SJCRH30 (cell line): ENCODE measurements at regions not wholly inside any gene's neighbourhood (a gene's known extent, or its start where the extent isn't known, plus 50 kb on each side); places are given as distances from the start of the nearest gene placed in this dataset.

Experiments used
- DNase-seq, 2 experiments: peaks; one replicate each; pipeline ENCODE4 v3.0.0-alpha.2; 2015 to 2020
- H3K27ac ChIP-seq: fragments of 250-450 bp; sonication (Bioruptor Pico); 2 replicates; pipeline ENCODE4 v1.5.1; 2020; ENCODE audit warnings: mild to moderate bottlenecking, moderate library complexity
- H3K27me3 ChIP-seq: fragments of 250-450 bp; sonication (Bioruptor Pico); 2 replicates; pipeline ENCODE4 v1.5.1; 2020; ENCODE audit warnings: mild to moderate bottlenecking, moderate library complexity
- H3K36me3 ChIP-seq: fragments of 250-450 bp; sonication (Bioruptor Pico); 2 replicates; pipeline ENCODE4 v1.5.1; 2020; ENCODE audit warnings: mild to moderate bottlenecking, moderate library complexity
- H3K4me1 ChIP-seq: fragments of 250-450 bp; sonication (Bioruptor Pico); 2 replicates; pipeline ENCODE4 v1.5.1; 2020; ENCODE audit warnings: mild to moderate bottlenecking, moderate library complexity
- H3K4me3 ChIP-seq: fragments of 250-450 bp; sonication (Bioruptor Pico); 2 replicates; pipeline ENCODE4 v1.5.1; 2020; ENCODE audit warnings: mild to moderate bottlenecking, moderate library complexity
- H3K9me3 ChIP-seq: fragments of 250-450 bp; sonication (Bioruptor Pico); replicated peaks from 2 replicates; pipeline ENCODE4 v1.5.1; 2020; ENCODE audit warnings: mild to moderate bottlenecking, moderate library complexity

GRCh38 chr7:25831831-25832411 lies 320.1 kb upstream of the NFE2L3 start:
- Histone ChIP-seq H3K4me3 (peak overlapping the region; percentile 36), H3K36me3 (no peaks in the 10 kb centered on the region), H3K9me3 (no peaks in the 10 kb centered on the region), H3K27me3 (no peaks in the 10 kb centered on the region), H3K27ac (peak overlapping the region; percentile 83), H3K4me1 (peaks cover 29% of the 10 kb centered on the region)
- peak; percentile 59 to 84 for DNase-seq

GRCh38 chr7:25832456-25832855 lies 319.5 kb upstream of the NFE2L3 start:
- Histone ChIP-seq H3K4me1 (peaks cover 29% of the 10 kb centered on the region), H3K27me3 (no peaks in the 10 kb centered on the region), H3K4me3 (peak overlapping the region; percentile 36), H3K27ac (peak overlapping the region; percentile 83), H3K36me3 (no peaks in the 10 kb centered on the region), H3K9me3 (no peaks in the 10 kb centered on the region)
- DNase-seq: peak; percentile 53 to 86

DNA sequence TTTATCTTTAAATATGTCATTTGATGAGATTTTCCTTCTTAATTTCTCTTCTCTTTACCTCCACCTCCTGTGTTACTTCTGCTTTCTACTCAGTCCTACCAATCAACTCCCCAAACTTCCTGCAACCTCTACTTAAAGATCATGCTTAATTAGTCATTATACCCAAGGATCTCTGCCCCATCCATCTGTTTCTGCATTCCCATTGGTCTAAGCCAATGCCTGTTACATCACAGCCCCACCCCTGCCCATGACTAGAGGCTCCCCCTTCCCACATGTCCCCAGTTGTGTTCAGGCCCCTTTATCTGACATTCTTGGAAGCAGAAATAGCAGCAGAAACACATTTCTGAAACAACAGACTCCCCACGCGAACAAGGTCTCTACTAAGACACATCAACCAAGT lies 319.1 kb upstream of the NFE2L3 start:
- Histone ChIP-seq H3K4me3 (peak overlapping the region; percentile 36; the same call in 1 of the 2 replicates), H3K27ac (peak overlapping the region; percentile 83), H3K27me3 (no peaks in the 10 kb centered on the region), H3K4me1 (peaks cover 29% of the 10 kb centered on the region), H3K9me3 (no peaks in the 10 kb centered on the region), H3K36me3 (no peaks in the 10 kb centered on the region)
- peak; percentile 81 to 89 for DNase-seq

DNA sequence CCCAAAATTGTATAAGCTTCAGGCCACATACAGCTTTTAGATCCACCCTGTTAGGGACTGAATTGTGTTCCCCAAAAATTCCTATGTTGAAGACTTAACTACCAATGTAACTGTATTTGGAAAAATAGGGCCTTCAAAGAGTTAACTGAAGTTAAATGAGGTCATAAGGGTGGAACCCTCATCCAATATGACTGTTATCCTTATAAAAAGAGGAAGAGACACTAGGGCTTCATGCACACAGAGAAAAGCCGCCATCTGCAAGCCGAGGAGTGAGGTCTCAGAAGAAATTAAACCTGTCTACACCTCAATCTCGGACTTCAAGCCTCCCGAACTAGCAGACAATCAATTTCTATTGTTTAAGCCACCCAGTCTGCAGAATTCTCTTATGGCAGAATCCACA lies 317.9 kb upstream of the NFE2L3 start:
- Histone ChIP-seq H3K36me3 (no peaks in the 10 kb centered on the region; the same call in 1 of the 2 replicates), H3K9me3 (no peaks in the 10 kb centered on the region), H3K27me3 (no peaks in the 10 kb centered on the region), H3K4me1 (peaks cover 29% of the 10 kb centered on the region), H3K27ac (no peak overlapping the region), H3K4me3 (no peak overlapping the region)
- DNase-seq: no peak

- H3K27ac ChIP-seq: no peak overlapping the region
- DNase-seq: no peak
- peaks cover 28% of the 10 kb centered on the region for H3K4me1 ChIP-seq
- no peaks in the 10 kb centered on the region for H3K9me3 ChIP-seq
- no peak overlapping the region for H3K4me3 ChIP-seq
- H3K27me3 ChIP-seq: no peaks in the 10 kb centered on the region
- no peaks in the 10 kb centered on the region; the same call in 1 of the 2 replicates for H3K36me3 ChIP-seq
Observed at GRCh38 chr7:25835197-25835596, 316.8 kb upstream of the NFE2L3 start.

DNA sequence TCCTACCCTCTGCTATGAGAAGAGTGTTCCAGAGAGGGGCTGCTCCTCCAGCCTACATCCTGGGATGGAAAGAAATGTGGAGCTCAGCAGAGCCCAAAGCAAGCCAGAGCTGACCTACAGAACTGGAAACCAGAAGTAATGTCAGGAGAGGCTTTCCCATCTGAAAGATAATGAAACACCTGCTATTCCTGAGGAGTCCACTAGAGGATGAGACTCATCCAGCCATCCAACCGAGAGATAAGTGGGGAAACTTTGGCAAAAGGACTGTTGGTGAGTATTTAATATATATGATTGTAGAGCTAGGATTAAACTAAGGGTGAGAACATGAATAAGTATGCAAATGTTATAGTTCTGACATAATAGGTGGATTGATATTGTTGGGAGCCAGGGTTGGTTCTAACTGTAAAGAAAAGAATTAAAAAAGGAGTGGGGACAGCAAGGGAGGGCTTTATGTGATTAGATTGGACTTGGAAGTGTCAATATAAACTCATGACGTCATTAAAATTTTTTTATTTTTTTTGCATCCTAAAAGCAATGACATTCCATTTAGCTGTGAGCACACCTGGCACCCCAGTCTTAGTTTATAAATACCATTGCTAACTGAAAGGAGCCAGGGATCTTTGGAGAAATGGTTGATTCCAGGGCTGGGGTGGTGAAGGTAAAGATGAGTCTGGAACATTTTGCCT lies 312.8 kb upstream of the NFE2L3 start:
- peak in 1 of 2 experiments; percentile 50 for DNase-seq
- no peak overlapping the region for H3K4me3 ChIP-seq
- peaks cover 3% of the 10 kb centered on the region; the same call in 1 of the 2 replicates for H3K4me1 ChIP-seq
- no peak overlapping the region for H3K27ac ChIP-seq
- no peaks in the 10 kb centered on the region for H3K27me3 ChIP-seq
- no peaks in the 10 kb centered on the region; the same call in 1 of the 2 replicates for H3K36me3 ChIP-seq
- no peaks in the 10 kb centered on the region for H3K9me3 ChIP-seq

- H3K27ac ChIP-seq: no peak overlapping the region
- no peaks in the 10 kb centered on the region; the same call in 1 of the 2 replicates for H3K36me3 ChIP-seq
- no peak overlapping the region for H3K4me3 ChIP-seq
- H3K9me3 ChIP-seq: no peaks in the 10 kb centered on the region
- H3K4me1 ChIP-seq: peaks cover 5% of the 10 kb centered on the region; the same call in 1 of the 2 replicates
- DNase-seq: no peak
- H3K27me3 ChIP-seq: no peaks in the 10 kb centered on the region
Observed at GRCh38 chr7:25840209-25840792, 311.7 kb upstream of the NFE2L3 start.

DNA sequence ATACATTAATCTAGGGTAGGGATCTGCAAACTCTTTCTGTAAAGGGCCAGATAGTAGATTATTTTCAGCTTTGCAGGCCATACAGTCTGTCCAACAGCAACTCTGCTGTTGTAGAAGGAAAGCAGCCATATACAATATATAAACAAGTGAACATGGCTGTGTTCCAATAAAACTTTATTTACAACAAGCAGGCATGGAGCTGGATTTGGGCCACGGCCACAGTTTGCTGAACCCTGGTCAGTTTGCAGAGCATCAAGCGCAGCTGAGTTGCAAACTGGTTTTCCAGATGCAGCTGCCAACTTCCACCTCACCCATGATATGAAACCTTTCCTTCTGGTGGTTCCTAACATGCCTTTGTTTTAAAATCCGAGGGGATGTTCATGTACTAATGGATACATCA lies 310.4 kb upstream of the NFE2L3 start:
- H3K9me3 ChIP-seq: no peaks in the 10 kb centered on the region
- H3K4me1 ChIP-seq: peaks cover 15% of the 10 kb centered on the region
- H3K4me3 ChIP-seq: no peak overlapping the region
- no peak for DNase-seq
- no peak overlapping the region for H3K27ac ChIP-seq
- H3K36me3 ChIP-seq: no peaks in the 10 kb centered on the region; the same call in 1 of the 2 replicates
- H3K27me3 ChIP-seq: no peaks in the 10 kb centered on the region

GRCh38 chr7:25842201-25842733 lies 309.7 kb upstream of the NFE2L3 start:
- Histone ChIP-seq H3K27me3 (no peaks in the 10 kb centered on the region), H3K27ac (no peak overlapping the region), H3K9me3 (no peaks in the 10 kb centered on the region), H3K4me1 (peaks cover 22% of the 10 kb centered on the region), H3K36me3 (no peaks in the 10 kb centered on the region; the same call in 1 of the 2 replicates), H3K4me3 (no peak overlapping the region)
- DNase-seq: no peak

DNA sequence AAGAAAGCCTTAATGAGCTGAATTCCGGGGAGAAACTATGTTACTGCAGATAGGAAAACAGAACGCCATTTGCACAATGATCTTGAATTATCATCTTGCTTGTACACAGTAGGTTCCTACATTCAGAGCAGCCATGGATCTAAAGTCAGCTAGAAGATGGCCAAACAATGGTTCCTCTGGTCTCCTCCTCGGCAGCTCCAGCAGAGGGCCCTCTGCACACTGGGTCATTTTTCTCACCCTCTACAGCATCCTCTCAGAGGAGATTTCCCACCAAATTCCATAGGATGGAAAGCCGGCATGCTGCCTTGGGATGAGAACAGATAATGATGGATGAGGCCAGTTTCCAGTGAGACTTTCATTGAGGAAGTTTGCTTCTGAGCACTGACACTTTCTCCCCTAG lies 308.5 kb upstream of the NFE2L3 start:
- H3K4me1 ChIP-seq: peaks cover 34% of the 10 kb centered on the region
- peak in 1 of 2 experiments; percentile 21 for DNase-seq
- no peak overlapping the region for H3K4me3 ChIP-seq

GRCh38 chr7:25844102-25844870 lies 307.7 kb upstream of the NFE2L3 start:
- DNase-seq: no peak
- no peaks in the 10 kb centered on the region for H3K27me3 ChIP-seq
- no peak overlapping the region for H3K27ac ChIP-seq
- peaks cover 42% of the 10 kb centered on the region for H3K4me1 ChIP-seq
- H3K4me3 ChIP-seq: no peak overlapping the region
- no peaks in the 10 kb centered on the region for H3K36me3 ChIP-seq
- H3K9me3 ChIP-seq: no peaks in the 10 kb centered on the region

More for the DNA sequence above, 308.5 kb upstream of the NFE2L3 start:
- H3K36me3 ChIP-seq: no peaks in the 10 kb centered on the region
- no peaks in the 10 kb centered on the region for H3K9me3 ChIP-seq
- no peak overlapping the region for H3K27ac ChIP-seq
- no peaks in the 10 kb centered on the region for H3K27me3 ChIP-seq

GRCh38 chr7:25845464-25845863 lies 306.5 kb upstream of the NFE2L3 start:
- H3K27me3 ChIP-seq: no peaks in the 10 kb centered on the region
- no peaks in the 10 kb centered on the region for H3K9me3 ChIP-seq
- H3K4me1 ChIP-seq: peaks cover 51% of the 10 kb centered on the region

GRCh38 chr7:25846722-25847121 lies 305.3 kb upstream of the NFE2L3 start:
- Histone ChIP-seq H3K36me3 (no peaks in the 10 kb centered on the region), H3K9me3 (no peaks in the 10 kb centered on the region), H3K27me3 (no peaks in the 10 kb centered on the region), H3K4me3 (no peak overlapping the region), H3K27ac (peak overlapping the region; percentile 75), H3K4me1 (peaks cover 62% of the 10 kb centered on the region)
- DNase-seq: peak; percentile 82 to 89

More at GRCh38 chr7:25845464-25845863, 306.5 kb upstream of the NFE2L3 start:
- Histone ChIP-seq H3K27ac (no peak overlapping the region), H3K4me3 (no peak overlapping the region), H3K36me3 (no peaks in the 10 kb centered on the region)
- DNase-seq: no peak

DNA sequence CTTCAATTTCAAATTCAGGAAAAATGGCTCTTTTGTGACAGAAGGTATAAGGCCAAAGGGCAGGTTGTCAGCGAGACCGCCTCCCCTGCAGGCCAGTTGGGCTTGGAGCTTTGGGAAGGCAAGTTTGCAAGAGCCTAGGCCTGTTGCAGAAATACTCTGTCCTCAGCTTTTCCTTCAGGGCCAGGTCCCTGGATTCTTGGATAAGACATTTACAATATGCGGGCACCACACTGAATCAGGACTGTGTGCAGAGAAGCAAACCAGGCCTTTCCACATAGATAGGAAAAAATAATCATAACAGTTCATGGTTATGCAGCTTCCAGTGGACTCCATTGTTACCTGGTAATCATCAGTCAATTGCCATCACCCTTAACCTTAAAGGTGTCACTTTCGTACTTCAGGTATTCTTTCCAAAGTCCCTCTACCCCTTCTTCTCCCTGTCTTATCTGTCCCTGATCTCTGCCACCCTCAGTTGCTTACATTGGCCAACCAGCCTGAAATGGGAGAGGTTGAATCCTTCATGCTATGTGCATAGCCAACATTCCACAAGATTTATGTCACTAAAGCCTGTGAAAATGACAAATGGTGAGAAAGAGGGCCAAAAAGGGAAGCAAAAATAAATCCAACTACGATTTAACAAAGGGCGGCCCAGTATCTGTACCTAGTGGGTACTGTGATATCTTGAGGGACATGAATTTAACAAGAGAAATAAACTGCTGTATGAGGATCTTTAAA lies 304.5 kb upstream of the NFE2L3 start:
- Histone ChIP-seq H3K9me3 (no peaks in the 10 kb centered on the region), H3K27ac (peak overlapping the region; percentile 75), H3K27me3 (no peaks in the 10 kb centered on the region), H3K36me3 (no peaks in the 10 kb centered on the region), H3K4me3 (no peak overlapping the region), H3K4me1 (peaks cover 64% of the 10 kb centered on the region)
- peak; percentile 72 to 78 for DNase-seq
